MCF 10A (cell line): ENCODE measurements at regions not wholly inside any gene's neighbourhood (a gene's known extent, or its start where the extent isn't known, plus 50 kb on each side); places are given as distances from the start of the nearest gene placed in this dataset.

ENCODE experiments used
- BruUV-seq: library from RNA; stranded (reverse); fragments of 400-500 nt; replicated peaks from 2 replicates; lab custom pipeline; 2021; lab: Mats Ljungman, UMichigan
- CTCF ChIA-PET: fragments of 300-600 bp; sonication (Branson Sonifier 250); formaldehyde crosslinking; extraction: SDS; loops from one replicate; lab custom pipeline; 2021; ENCODE audit warnings: antibody characterized with exemption, inconsistent platforms; lab: Yijun Ruan, JAX
- POLR2A ChIA-PET: fragments of 300-600, 350-650 bp; sonication (Branson Sonifier 250); formaldehyde crosslinking; extraction: SDS; loops from one replicate; lab custom pipeline; 2020; ENCODE audit warnings: antibody characterized with exemption, inconsistent platforms; lab: Yijun Ruan, JAX
- DNase-seq: peaks from one replicate; pipeline ENCODE4 v3.0.0-alpha.2; 2018; ENCODE audit not compliant: unreplicated experiment
- H3K27ac Mint-ChIP-seq: one replicate; pipeline ENCODE4 v1.8.0; 2022; ENCODE audit warnings: mild to moderate bottlenecking, low read depth, mixed read lengths; ENCODE audit not compliant: unreplicated experiment
- H3K27me3 Mint-ChIP-seq: one replicate; pipeline ENCODE4 v1.8.0; 2022; ENCODE audit warnings: mixed read lengths; ENCODE audit not compliant: insufficient read depth, unreplicated experiment
- H3K36me3 Mint-ChIP-seq: one replicate; pipeline ENCODE4 v1.8.0; 2022; ENCODE audit warnings: mild to moderate bottlenecking, moderate library complexity, mixed read lengths; ENCODE audit not compliant: insufficient read depth, unreplicated experiment
- H3K4me1 Mint-ChIP-seq: one replicate; pipeline ENCODE4 v1.8.0; 2022; ENCODE audit warnings: mixed read lengths; ENCODE audit not compliant: insufficient read depth, unreplicated experiment
- H3K4me3 Mint-ChIP-seq: one replicate; pipeline ENCODE4 v1.8.0; 2022; ENCODE audit warnings: mild to moderate bottlenecking, moderate library complexity, mixed read lengths; ENCODE audit not compliant: unreplicated experiment
- H3K9me3 Mint-ChIP-seq: one replicate; pipeline ENCODE4 v1.8.0; 2022; ENCODE audit warnings: mixed read lengths; ENCODE audit not compliant: unreplicated experiment
- intact Hi-C: fragments of 100-400 bp; cut with micrococcal nuclease; formaldehyde crosslinking; loops from 2 replicates; pipeline ENCODE4 v1.14.1; 2022
- TF ChIP-seq, protein P1 (sequence below): fragments of 200-600 bp; IDR thresholded peaks from one replicate; pipeline ENCODE4 v1.8.0; 2022; ENCODE audit warnings: antibody characterized with exemption, mild to moderate bottlenecking; ENCODE audit not compliant: unreplicated experiment

DNA sequence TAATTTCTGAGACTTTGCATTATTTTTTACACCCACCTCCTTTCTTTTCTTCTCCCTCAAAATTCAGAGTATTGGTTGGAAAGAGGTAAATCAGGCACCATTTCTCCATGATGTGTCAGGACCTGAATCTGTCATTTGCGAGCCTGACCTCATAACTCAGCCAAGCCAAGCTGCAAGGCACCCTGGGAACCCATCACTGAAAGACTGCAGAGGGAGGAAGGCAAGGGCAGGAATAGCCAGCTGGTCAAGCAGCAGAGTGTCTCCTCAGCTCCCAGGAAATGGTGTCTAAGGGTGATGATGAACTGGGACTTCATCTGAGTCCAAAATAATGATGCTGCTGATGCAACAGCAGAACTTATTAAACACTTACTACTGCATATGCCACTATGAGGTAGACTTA is 556.6 kb downstream of the OMA1 start:
- no peaks in the 10 kb centered on the region for H3K4me1 Mint-ChIP-seq
- H3K27ac Mint-ChIP-seq = no peak overlapping the region
- DNase-seq = no peak
- H3K4me3 Mint-ChIP-seq = no peak overlapping the region
- no peaks in the 10 kb centered on the region for H3K36me3 Mint-ChIP-seq
- ChIA-PET CTCF (no interaction called here), POLR2A (no interaction called here)
- no peaks in the 10 kb centered on the region for H3K27me3 Mint-ChIP-seq
- no peaks in the 10 kb centered on the region for H3K9me3 Mint-ChIP-seq
- TF ChIP-seq, protein P1, sequence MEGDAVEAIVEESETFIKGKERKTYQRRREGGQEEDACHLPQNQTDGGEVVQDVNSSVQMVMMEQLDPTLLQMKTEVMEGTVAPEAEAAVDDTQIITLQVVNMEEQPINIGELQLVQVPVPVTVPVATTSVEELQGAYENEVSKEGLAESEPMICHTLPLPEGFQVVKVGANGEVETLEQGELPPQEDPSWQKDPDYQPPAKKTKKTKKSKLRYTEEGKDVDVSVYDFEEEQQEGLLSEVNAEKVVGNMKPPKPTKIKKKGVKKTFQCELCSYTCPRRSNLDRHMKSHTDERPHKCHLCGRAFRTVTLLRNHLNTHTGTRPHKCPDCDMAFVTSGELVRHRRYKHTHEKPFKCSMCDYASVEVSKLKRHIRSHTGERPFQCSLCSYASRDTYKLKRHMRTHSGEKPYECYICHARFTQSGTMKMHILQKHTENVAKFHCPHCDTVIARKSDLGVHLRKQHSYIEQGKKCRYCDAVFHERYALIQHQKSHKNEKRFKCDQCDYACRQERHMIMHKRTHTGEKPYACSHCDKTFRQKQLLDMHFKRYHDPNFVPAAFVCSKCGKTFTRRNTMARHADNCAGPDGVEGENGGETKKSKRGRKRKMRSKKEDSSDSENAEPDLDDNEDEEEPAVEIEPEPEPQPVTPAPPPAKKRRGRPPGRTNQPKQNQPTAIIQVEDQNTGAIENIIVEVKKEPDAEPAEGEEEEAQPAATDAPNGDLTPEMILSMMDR = no peak
- no TSS peak for BruUV-seq
- intact Hi-C loops = no loop called here

- ChIA-PET POLR2A (no interaction called here), CTCF (interaction anchor here (0.6 kb wide), 1 partner anchor 8 kb away, joined by 3 read pairs; no protein-coding TSS in a partner anchor)
- H3K36me3 Mint-ChIP-seq = no peaks in the 10 kb centered on the region
- no TSS peak for BruUV-seq
- intact Hi-C loops = no loop called here
- H3K27me3 Mint-ChIP-seq = peaks cover 18% of the 10 kb centered on the region
- H3K27ac Mint-ChIP-seq = no peak overlapping the region
- no peak overlapping the region for H3K4me3 Mint-ChIP-seq
- no peaks in the 10 kb centered on the region for H3K9me3 Mint-ChIP-seq
- TF ChIP-seq, protein P1 = no peak
- H3K4me1 Mint-ChIP-seq = no peaks in the 10 kb centered on the region
- DNase-seq = no peak
Observed at GRCh38 chr1:57987523-57987922, 559.0 kb downstream of the OMA1 start.

GRCh38 chr1:57986432-57986831 is 560.1 kb downstream of the OMA1 start:
- H3K9me3 Mint-ChIP-seq = no peaks in the 10 kb centered on the region
- DNase-seq = no peak
- TF ChIP-seq, protein P1 = no peak
- POLR2A ChIA-PET = no interaction called here
- H3K27ac Mint-ChIP-seq = no peak overlapping the region
- CTCF ChIA-PET = no interaction called here
- intact Hi-C loops = no loop called here
- no TSS peak for BruUV-seq
- H3K36me3 Mint-ChIP-seq = no peaks in the 10 kb centered on the region
- H3K4me1 Mint-ChIP-seq = no peaks in the 10 kb centered on the region
- peaks cover 19% of the 10 kb centered on the region for H3K27me3 Mint-ChIP-seq
- no peak overlapping the region for H3K4me3 Mint-ChIP-seq

GRCh38 chr1:57984277-57984676 is 560.4 kb upstream of the DAB1 start:
- POLR2A ChIA-PET = no interaction called here
- Mint-ChIP-seq H3K27ac (no peak overlapping the region), H3K9me3 (no peaks in the 10 kb centered on the region), H3K4me1 (no peaks in the 10 kb centered on the region), H3K27me3 (peaks cover 30% of the 10 kb centered on the region), H3K4me3 (no peak overlapping the region), H3K36me3 (no peaks in the 10 kb centered on the region)
- no peak for DNase-seq
- CTCF ChIA-PET = no interaction called here
- BruUV-seq = no TSS peak
- TF ChIP-seq, protein P1 = no peak
- intact Hi-C loops = no loop called here
